HL-60 (cell line): ENCODE measurements at regions not wholly inside any gene's neighbourhood (a gene's known extent, or its start where the extent isn't known, plus 50 kb on each side); places are given as distances from the start of the nearest gene placed in this dataset.

ENCODE experiments used
- DNase-seq, 2 experiments: peaks; one replicate each; pipeline ENCODE4 v3.0.0-alpha.2; 2010 to 2020; ENCODE audit warnings: low read depth in 1 of 2, low spot score in 1 of 2
- H3K27ac ChIP-seq: fragments of 250-450 bp; sonication (Bioruptor Pico); replicated peaks from 2 replicates; pipeline ENCODE4 v1.5.1; 2020; ENCODE audit warnings: mild to moderate bottlenecking, moderate library complexity
- H3K27me3 ChIP-seq: fragments of 250-450 bp; sonication (Bioruptor Pico); 2 replicates; pipeline ENCODE4 v1.5.1; 2021; ENCODE audit warnings: mild to moderate bottlenecking, moderate library complexity; ENCODE audit not compliant: insufficient read depth, poor library complexity, severe bottlenecking
- H3K4me3 ChIP-seq: replicated peaks from 2 replicates; pipeline ENCODE4 v1.5.1; 2011; ENCODE audit warnings: mild to moderate bottlenecking, control low read depth, low read length; ENCODE audit not compliant: insufficient read depth
- GABPA ChIP-seq: IDR thresholded peaks from 2 replicates; pipeline ENCODE4 v1.6.1; 2012; ENCODE audit warnings: low read depth
- POLR2AphosphoS5 ChIP-seq: IDR thresholded peaks from 2 replicates; pipeline ENCODE4 v1.6.1; 2012; ENCODE audit warnings: low read depth
- REST ChIP-seq: IDR thresholded peaks from 2 replicates; pipeline ENCODE4 v1.6.1; 2012; ENCODE audit warnings: low read depth; ENCODE audit not compliant: insufficient replicate concordance
- SPI1 ChIP-seq: IDR thresholded peaks from 2 replicates; pipeline ENCODE4 v1.6.1; 2012; ENCODE audit warnings: low read depth, mild to moderate bottlenecking, borderline replicate concordance
- TF ChIP-seq, protein P1 (sequence below): IDR thresholded peaks from one replicate; pipeline ENCODE4 v1.5.1; 2011; ENCODE audit warnings: low read length, control low read depth, inconsistent platforms; ENCODE audit not compliant: insufficient read depth

DNA sequence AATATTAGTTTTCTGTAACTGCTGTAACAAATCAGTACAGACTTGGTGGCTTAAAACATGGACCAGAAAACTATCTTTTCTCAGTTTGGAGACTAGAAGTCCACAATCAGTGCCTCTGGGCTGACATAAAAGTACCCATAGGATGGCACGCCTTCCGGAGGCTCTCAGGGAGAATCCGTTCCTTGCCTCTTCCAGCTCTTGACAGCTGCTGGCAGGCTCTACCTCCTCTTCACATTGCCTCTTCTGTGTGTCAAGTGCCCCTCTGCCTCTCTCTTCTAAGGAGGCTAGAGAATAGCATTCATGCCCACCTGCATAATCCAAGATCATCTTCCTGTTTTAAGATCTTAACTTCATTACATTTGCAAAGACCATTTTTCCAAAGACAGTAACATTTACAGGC, 1194.2 kb downstream of the EFNB2 start:
- Histone ChIP-seq H3K27me3 (no peaks in the 10 kb centered on the region), H3K4me3 (no peak overlapping the region), H3K27ac (no peak overlapping the region)
- no peak for DNase-seq
- no peak for TF ChIP-seq GABPA
- TF ChIP-seq POLR2AphosphoS5, result no peak
- no peak for TF ChIP-seq REST

DNA sequence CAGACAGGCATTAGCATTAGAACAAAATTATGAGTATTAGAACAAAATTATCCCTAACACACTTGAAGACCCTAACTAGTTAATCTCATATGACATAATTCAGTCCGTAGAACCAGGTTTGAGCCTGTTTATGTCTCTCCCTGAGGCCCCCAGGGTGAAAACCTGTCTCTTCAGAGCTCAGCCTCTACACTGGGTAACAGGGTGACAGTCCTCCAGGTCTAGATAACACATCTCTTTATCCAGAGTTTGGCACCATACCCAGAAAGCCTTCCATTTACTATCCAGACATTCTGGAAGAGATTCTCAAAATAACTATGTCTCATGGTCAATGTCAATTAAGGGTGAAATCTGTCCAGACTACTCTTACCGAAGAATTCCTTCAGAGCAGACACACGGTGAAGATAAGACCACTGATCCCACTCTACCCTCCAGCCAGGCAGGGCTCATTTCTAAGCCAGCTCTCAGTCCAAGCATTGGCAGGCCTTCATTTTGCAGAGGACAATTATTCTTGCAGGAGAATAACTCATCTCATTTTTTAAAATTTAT, 1195.3 kb downstream of the EFNB2 start:
- no peaks in the 10 kb centered on the region for H3K27me3 ChIP-seq
- H3K27ac ChIP-seq, result no peak overlapping the region
- no peak overlapping the region for H3K4me3 ChIP-seq
- TF ChIP-seq SPI1 (no peak), POLR2AphosphoS5 (no peak), GABPA (no peak), REST (no peak)
- TF ChIP-seq, protein P1, sequence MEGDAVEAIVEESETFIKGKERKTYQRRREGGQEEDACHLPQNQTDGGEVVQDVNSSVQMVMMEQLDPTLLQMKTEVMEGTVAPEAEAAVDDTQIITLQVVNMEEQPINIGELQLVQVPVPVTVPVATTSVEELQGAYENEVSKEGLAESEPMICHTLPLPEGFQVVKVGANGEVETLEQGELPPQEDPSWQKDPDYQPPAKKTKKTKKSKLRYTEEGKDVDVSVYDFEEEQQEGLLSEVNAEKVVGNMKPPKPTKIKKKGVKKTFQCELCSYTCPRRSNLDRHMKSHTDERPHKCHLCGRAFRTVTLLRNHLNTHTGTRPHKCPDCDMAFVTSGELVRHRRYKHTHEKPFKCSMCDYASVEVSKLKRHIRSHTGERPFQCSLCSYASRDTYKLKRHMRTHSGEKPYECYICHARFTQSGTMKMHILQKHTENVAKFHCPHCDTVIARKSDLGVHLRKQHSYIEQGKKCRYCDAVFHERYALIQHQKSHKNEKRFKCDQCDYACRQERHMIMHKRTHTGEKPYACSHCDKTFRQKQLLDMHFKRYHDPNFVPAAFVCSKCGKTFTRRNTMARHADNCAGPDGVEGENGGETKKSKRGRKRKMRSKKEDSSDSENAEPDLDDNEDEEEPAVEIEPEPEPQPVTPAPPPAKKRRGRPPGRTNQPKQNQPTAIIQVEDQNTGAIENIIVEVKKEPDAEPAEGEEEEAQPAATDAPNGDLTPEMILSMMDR, result no peak
- no peak for DNase-seq

DNA sequence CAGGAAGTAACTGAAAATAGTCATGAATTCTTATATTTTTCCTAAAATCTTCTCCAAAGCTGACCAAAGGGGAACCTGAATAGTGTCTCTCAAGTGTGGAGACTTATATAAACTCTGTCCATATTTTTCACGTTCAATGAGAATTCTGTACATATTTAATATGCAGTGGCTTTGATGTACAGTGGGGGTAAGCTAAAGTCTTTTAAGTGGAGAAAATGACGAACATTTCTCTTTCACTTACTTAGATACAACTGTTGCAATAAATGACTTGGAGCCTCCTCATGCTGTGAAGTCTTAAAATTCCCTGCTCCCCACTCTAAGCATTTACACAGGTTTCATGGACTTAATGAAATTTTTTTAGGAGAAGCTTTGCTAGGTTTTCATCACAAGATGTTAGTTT, 1196.7 kb downstream of the EFNB2 start:
- Histone ChIP-seq H3K27me3 (no peaks in the 10 kb centered on the region), H3K27ac (no peak overlapping the region), H3K4me3 (no peak overlapping the region)
- no peak for DNase-seq
- TF ChIP-seq GABPA, result no peak
- TF ChIP-seq, protein P1, result no peak
- TF ChIP-seq SPI1, result no peak
- no peak for TF ChIP-seq REST
- no peak for TF ChIP-seq POLR2AphosphoS5

GRCh38 chr13:105338006-105338405, 1197.5 kb downstream of the EFNB2 start:
- TF ChIP-seq GABPA (no peak), SPI1 (no peak), POLR2AphosphoS5 (no peak), REST (no peak)
- TF ChIP-seq, protein P1, result no peak
- H3K4me3 ChIP-seq, result no peak overlapping the region

More at GRCh38 chr13:105338006-105338405, 1197.5 kb downstream of the EFNB2 start:
- Histone ChIP-seq H3K27me3 (no peaks in the 10 kb centered on the region), H3K27ac (no peak overlapping the region)
- DNase-seq, result no peak
